Dermis microvascular lymphatic vessel endothelial cell (primary cell): ENCODE measurements at regions not wholly inside any gene's neighbourhood (a gene's known extent, or its start where the extent isn't known, plus 50 kb on each side); places are given as distances from the start of the nearest gene placed in this dataset.
"Not testable (repeated sequence)": the region's sequence is repeated elsewhere in the genome, so short reads cannot be mapped to it uniquely, and the experiment has no call there.

ENCODE experiments used
- DNase-seq, 2 donors: peaks; one replicate each; pipeline versions ENCODE4 v3.0.0 to v3.0.0-alpha.2; 2010; ENCODE audit warnings: low read depth in 2 of 2

DNA sequence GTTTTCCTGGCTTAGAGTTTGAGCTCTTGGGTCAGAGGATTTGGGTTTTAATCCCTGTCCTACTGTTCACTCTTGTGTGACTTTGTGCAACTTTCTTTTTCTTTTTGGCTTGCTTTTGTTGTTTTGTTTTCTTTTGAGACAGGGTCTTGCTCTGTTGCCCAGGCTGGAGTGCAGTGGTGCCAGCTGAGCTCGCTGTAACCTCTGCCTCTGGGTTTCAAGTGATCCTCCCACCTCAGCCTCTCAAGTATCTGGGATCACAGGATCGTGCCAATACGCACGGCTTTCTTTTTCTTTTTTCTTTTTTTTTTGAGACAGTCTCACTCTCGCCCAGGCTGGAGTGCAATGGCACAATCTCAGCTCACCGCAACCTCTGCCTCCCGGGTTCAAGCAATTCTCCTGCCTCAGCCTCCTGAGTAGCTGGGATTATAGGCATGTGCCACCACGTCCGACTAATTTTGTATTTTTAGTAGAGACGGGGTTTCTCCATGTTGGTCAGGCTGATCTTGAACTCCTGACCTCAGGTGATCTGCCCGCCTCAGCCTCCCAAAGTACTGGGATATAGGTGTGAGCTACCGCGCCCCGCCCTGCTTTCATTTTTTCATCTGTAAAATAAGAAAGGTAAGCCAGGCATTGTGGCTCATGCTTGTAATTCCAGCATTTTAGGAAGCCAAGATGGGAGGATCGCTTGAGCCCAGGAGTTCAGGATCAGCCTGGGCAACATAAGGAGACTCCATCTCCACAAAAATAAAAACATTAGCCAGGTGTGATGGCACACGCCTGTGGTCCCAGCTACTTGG lies 76.1 kb upstream of the ZNF217 start:
- DNase-seq: not testable (repeated sequence)

DNA sequence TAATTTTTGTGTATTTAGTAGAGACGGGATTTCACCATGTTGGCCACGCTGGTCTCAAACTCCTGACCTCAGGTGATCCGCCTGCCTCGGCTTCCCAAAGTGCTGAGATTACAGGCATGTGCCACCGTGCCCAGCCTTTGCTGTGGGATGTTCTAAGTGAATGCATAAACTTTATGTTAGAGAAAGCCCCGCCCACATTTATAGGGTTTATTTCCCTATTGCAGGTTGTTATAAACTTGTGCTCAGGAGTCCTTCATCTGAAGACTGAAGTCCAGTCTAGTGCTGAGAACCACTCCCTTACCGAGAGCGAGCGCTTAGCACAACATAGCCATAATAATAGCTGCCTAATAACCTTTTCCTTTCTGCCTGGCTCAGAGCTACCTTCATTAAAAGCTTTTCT lies 75.4 kb upstream of the ZNF217 start:
- no peak for DNase-seq

DNA sequence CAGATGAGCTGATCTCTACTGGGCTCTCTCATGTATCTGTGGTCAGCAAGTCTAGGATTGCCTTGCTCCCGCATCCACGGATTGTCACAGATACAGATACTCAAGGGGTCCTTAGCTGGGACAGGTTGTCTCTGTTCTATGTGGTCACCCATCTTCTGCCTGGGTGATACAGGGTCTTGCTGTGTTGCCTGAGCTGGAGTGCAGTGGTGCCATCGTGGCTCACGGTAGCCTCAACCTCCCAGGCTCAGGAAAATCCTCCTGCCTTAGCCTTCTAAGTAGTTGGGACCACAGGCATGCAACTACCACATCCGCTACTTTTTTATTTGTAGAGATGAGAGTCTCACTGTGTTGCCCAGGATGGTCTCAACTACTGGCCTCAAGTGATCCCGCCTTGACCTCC lies 72.5 kb upstream of the ZNF217 start:
- no peak for DNase-seq

DNA sequence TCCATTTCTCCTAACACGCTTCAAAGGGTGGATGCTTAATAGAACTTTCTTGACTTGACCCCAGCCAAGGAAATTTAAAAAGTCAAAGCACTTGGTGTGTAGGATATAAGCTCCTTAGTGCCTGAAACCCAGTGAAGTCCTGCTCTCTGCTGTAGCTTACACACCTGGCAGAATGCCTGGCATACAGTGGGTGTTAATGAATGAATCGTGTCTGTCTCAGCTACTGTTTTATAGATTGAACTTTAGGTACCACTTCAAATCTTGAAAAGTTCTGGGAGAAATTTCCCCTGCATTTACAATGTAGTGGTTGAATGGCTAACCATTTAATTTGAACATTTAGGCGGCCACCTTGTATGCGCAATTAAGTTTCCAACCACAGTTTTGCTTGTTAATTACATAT lies 70.5 kb upstream of the ZNF217 start:
- no peak for DNase-seq

DNA sequence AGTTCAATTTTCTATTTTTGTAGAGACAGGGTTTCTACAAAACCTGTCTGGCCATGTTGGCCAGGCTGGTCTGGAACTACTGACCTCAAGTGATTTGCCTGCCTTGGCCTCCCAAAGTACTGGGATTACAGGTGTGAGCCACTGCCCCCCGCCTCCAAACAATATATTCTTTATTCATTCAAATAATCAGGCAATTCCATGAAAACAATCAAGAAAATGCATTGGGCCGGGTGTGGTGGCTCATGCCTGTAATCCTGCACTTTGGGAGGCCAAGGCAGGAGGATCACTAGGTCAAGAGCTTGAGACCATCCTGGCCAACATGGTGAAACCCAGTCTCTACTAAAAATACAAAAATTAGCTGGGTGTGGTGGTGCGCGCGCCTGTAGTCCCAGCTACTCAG lies 69.9 kb upstream of the ZNF217 start:
- not testable (repeated sequence) for DNase-seq

DNA sequence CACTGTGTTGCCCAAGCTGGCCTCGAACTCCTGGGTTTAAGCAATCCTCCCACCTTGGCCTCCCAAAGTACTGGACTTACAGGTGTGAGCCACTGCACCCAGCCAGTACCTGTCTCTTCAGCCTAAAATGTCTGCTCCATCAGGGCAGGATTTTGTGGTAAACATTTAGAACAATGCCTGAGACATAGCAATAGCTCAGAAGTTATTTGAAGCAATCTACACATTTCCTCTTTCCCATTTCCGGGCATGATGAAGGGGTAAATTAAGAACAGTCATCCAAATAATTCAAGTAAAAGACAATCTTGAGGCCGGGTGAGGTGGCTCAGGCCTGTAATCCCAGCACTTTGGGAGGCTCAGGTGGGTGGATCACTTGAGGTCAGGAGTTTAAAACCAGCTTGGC lies 69.0 kb upstream of the ZNF217 start:
- DNase-seq: peak in 1 of 2 donors; percentile 36

DNA sequence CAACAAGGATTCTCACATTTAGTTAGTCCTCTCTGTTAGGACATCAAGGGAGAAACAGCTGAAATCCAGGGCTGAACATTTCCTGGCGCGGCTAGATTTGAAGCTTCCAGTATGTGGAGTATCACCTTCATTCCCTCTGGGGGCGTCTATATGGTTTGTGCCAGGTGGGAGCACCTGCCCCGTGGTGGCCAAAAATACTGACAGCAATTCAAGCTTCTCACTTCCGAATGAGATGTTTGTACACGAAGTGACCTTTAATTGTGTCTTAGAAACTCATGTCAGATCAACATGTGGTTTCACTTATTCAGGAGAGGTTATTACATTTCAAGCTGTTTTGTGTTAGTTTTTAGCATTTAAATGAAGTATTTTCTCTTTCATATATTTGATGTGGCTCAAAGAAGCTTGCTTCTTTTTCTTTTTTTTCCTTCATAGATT lies 67.3 kb upstream of the ZNF217 start:
- DNase-seq: no peak

DNA sequence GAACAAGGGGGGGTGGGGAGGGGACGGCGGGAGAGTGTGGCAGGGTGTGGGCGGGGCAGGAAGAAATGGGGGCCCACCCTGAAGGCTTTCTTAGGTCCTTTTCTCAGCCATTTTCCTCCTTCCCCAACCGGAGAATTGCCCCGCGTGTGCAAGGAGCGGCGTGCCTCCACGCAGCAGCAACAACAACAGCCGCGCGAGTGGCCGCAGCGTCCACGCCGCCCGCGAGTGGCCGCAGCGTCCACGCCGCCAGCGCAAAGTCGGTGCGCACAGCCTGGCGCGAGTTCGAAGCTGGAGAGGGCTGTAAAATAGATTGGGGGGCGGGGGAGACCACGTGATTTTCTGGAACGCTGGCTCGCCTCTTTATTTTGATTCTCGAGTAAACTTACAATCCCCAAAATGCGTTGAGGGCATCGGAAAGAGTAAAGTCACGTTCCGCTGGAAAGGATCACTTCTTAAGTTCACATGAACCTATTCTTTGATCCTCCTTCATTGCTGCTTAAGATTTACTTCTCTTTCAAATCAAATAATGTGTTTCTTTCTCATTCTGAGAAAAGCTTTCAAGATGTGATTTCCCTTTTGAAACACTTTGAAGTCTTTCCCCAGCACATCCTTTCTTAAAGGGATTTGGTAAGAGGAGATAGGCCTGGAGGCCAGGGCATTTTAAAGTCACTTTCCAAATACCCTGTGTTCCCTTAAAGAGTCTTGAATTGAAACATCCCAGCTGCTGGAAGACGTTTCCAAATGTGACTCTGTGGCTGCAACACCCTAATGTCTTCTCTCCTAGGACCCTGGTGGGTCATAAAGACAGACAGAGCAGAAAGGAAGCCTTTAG lies 66.7 kb upstream of the ZNF217 start:
- no peak for DNase-seq

DNA sequence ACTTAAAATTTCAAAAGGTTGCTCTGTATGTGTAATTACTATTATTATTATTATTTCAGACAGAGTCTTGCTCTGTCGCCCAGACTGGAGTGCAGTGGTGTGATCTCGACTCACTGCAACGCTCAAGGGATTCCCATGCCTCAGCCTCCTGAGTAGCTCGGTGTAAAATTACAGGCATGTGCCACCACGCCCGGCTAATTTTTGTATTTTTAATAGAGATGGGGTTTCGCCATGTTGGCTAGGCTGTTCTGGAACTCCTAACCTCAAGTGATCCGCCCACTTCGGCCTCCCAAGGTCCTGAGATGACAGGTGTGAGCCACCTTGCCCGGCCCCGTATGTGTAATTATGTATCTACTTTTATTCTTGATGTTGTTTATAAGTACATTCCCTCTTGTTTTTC lies 65.3 kb upstream of the ZNF217 start:
- DNase-seq: no peak

DNA sequence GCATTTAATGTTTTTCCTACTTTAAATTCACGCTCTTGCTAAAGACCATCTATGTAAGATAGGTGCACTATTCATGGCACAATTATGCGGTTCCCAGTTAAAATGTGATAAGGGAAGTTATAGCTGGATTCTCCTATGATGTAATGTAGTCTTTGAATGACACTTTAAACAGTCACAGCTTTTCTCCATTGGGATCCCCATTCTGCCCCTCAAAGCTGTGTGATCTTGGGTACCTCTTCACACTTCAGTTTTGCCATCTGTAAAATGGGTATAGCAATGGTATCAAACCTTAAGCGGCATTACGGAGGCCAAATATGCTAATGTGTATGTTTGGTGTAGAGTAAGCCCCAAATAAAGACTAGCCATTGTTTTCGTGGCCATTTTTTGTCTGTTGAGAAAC lies 64.7 kb upstream of the ZNF217 start:
- DNase-seq: no peak

DNA sequence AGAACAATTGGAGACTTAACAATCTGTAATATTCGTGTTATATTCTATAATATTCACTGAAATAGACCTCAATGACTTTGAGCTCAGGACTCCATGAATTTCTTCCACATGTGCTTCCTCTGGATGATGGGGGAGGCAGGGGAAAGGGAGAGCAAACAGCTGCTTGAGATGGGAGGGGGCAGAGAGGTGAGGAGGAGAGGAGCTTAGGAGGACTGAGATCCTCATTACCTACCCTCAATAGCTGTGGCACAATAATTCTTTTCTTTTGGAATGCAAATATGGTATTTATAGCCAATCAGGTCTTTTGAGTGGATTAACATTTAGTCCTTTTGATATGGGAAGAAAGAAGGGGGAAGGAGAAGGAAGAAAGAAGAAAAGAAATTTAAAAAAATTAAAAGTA lies 64.1 kb upstream of the ZNF217 start:
- no peak for DNase-seq

DNA sequence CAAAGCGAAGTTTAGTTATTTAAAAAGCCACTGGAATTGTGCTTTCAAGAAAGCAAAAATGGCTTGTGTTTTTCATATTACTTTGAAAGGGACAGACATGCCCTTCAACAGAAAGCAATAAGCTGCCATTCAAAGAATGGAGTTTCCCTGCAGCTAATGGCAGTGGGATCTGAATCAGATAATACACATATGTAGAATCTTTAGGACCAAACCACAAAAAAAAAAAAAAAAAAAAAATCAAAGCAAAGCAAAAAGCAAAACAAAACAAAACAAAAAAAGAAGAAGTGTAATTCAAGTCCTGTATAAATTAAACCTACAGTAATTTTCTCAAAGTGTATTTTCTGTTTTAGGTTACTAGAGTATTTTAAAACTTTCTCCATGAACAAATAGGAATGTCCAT lies 63.6 kb upstream of the ZNF217 start:
- DNase-seq: no peak

DNA sequence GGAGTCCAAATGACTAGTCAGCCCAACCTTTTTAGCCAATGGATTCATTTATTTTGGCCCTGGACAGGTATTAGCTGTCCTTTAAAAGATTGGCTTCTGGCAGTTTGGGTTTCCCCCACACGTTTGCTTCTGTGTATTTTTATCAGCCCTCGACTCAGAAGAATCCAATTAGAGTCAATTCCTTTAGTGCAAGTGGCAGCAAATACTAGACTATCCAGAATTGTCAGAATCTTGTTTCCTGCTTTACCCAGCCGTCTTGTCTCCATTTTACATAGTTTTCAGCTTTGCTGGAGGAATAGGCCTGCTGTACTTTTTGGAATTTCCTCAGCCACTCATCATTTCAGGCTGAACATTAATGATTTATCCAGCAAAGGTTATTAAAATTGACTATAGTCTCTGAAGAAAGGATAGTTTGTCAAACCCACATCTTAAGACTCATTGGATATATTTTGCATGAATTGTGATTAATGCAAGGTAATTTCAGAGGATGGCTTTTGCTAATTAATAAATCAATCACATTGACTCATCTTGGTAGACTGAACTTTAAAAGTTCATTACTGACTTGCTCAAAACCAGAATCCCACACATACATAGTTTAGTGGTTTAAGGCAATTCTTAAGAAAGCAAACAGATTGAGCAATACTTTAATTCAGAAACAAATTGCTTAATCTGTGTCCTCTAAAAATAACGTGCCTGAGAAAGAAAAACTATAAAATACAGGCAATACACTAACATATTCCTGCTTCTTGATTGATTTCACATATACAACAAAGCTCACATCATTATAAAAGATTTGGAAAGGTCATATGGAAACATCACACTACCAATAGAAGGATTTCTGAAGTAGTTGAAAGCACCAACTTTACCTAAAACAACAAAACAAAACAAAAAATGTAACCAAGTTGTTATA lies 62.9 kb upstream of the ZNF217 start:
- DNase-seq: no peak

DNA sequence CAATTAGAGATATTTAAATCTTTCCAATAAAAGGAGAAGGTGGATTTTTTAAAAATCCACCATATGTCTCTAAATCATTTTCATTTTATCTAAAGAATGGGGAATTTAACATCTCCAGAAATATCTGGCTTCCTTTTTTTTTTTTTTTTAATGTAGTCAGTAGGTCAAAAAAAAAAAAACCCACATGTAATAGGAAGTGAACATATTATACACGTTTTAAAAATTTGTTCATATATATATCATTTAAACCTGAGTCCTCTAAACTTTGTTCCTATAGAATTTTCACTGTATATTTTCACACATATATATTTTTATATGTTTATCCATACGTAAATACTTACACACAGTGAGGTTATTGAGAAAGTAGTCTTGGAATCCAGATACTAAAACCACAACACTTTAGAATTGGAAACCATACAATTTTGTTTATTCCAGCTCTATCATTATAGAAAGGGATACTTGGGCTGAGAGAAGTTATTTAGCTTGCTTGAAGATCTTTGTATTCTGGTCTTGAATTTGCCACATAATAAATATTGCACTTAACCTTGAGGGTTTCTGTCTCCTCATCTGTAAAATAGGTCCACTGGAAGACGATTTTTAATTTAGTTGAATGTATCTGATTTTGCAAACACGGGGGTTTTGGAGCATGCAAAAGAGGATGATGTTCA lies 62.1 kb upstream of the ZNF217 start:
- DNase-seq: no peak

DNA sequence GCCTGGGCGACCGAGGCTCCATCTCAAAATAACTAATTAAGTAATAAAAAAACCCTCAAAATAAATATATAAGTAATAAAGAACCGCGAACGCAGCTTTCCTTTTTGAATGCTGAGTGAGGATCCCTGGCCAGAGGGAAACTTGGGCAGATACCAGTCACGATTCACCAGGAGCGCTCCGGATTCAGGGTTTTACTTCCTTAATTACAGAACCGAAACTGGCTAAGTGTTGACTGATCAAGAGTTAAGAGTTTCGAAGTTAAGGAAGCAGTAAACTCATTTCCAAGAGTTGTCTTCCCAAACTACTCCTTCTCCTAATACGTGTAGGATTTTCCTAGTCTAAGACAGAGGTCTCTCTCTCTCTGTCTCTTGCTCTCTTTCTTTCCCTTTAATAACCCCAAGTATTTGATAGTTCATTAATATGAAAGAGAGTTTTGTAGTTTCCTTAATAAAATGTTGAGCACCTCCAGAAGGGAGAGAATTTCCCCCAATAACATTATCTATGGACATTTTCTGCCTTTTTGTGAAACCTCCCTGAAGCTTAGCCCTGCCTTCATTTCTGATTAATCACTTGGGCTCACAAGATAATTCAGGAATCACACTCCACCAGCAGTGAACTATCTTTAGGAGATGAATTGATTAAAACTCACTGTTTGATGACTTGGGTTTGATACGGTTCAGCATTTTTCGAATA lies 61.4 kb upstream of the ZNF217 start:
- DNase-seq: no peak

DNA sequence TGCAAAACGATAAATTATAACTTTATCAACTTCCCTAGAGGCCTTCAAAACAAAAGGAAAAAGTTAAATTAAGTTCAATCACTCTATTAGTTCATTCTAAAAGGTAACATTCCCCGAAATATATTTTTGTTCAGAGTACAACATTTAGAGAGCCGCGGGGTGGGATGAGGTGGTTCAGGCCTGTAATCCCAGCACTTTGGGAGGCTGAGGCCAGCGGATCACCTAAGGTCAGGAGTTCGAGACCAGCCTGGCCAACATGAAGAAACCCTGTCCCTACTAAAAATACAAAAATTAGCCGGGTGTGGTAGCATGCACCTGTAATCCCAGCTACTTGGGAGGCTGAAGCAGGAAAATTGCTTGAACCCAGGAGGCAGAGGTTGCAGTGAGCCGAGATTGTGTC lies 60.9 kb upstream of the ZNF217 start:
- DNase-seq: not testable (repeated sequence)

DNA sequence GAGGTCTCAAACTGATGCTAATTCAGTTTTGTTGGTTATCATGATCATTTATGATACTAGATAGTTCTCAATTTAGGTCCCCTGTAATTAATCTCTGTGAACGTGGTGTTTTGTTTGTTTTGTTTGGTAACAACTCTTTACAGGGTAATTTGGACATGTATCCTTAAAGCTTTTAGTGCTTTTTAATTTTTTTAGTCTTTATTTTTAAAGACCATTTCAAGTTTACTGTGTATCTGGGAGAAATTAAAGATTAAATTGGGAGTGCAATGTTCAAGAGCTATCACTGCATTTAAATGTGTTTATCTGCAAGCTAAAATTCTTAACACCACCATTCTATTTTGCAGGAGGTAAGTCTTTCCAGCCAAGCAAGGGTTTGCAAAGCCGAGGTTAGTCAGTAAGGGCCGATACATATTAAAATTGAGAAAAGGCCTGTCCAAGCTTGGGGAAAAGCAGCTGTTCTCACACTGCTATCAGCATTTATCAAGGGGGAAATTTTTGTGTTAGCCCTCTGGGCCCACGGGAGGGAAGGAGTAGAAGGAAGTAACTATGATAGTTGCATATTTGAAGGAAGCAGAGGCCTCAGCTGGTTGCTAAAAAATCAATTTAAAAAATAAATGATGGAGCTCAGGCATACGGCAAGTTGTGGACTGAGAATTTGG lies 59.3 kb upstream of the ZNF217 start:
- DNase-seq: no peak

DNA sequence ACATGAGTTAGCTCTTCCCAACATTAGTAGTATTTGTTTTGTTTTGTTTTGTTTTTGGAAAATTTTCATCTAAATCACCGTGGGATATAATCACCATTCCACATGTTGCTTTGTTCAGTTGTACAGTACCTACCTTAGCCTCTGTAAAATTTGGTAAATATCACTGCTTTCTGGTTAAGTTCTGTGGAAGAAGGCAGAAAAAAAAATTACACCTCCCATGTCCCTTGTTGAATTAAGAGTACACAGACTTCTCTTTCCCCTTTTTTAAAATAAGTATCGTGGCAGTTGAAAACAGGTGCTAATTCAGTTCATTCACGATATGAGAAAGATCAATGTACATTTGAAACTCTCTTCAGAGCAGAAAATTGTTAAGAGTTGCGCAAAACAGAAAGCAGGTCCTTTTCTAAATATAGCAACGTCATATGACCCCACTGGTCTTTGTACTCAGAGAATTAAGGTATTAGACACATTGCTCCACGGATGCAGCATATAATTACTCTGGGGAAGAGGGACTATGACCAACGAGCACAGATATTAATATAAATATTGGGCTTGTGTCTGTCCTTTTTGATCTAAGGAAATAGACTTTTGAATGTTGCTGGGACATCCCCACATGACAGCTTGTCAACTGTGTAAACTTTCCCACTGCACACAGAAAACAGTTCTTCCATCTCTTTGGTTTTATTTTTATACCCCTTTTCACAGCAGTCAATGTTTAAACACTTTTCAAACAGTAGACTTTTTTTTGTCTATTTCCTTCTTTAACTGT lies 58.6 kb upstream of the ZNF217 start:
- no peak for DNase-seq

DNA sequence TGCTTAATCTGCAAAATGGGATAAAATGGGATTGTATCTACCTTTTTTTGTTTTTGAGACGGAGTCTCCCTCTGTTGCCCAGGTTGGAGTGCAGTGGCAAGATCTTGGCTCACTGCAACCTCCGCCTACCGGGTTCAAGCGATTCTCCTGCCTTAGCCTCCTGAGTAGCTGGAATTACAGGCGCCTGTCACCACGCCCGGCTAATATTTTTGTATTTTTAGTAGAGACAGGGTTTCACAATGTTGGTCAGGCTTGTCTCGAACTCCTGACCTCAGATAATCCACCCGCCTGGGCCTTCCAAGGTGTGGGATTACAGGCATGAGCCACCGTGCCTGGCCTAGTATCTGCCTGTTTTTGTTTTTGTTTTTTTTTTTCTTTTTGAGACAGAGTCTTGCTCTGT lies 55.9 kb upstream of the ZNF217 start:
- not testable (repeated sequence) for DNase-seq
